Esophagus squamous epithelium (tissue), 5 donors: ENCODE measurements at regions not wholly inside any gene's neighbourhood (a gene's known extent, or its start where the extent isn't known, plus 50 kb on each side); places are given as distances from the start of the nearest gene placed in this dataset.

Source experiments
- DNase-seq: peaks from one replicate; lab custom pipeline; 2025; lab: John Stamatoyannopoulos, UW
- H3K27ac ChIP-seq, 4 donors: fragments of 200-600 bp; sonication (generic); one replicate each; pipeline ENCODE4 v1.5.1; 2016 to 2019; ENCODE audit warnings: mild to moderate bottlenecking in 1 of 4
- H3K27me3 ChIP-seq, 4 donors: fragments of 200-600 bp; sonication (generic); 1 replicate in 3 of 4; 2 replicates in 1 of 4; pipeline versions ENCODE4 v1.5.1 to v1.6.0; 2017 to 2021; ENCODE audit warnings: antibody characterized with exemption in 1 of 4
- H3K36me3 ChIP-seq, 3 donors: fragments of 200-600 bp; sonication (generic); one replicate each; pipeline ENCODE4 v1.5.1; 2016 to 2019
- H3K4me1 ChIP-seq, 3 donors: fragments of 200-600 bp; sonication (generic); one replicate each; pipeline ENCODE4 v1.5.1; 2017 to 2019
- H3K4me3 ChIP-seq, 4 donors: fragments of 200-600 bp; sonication (generic); 1 replicate in 3 of 4; 2 replicates in 1 of 4; pipeline ENCODE4 v1.5.1; 2016 to 2019; ENCODE audit warnings: mild to moderate bottlenecking in 2 of 4, moderate library complexity in 1 of 4
- H3K9me3 ChIP-seq, 3 donors: fragments of 200-600 bp; sonication (generic); one replicate each; pipeline ENCODE4 v1.5.1; 2016 to 2019
- CTCF ChIP-seq, 6 experiments: fragments of 450-650 bp in 4 of 6; fragments of 200-600 bp in 2 of 6; sonication (generic) in 2 of 6; IDR thresholded peaks; one replicate each; pipeline ENCODE4 v1.5.1; 2016 to 2019; ENCODE audit warnings: antibody characterized with exemption in 6 of 6, mild to moderate bottlenecking in 4 of 6, moderate library complexity in 4 of 6
- POLR2A ChIP-seq, 4 donors: fragments of 450-650 bp; IDR thresholded peaks; one replicate each; pipeline ENCODE4 v1.6.1; 2017; ENCODE audit warnings: antibody characterized with exemption in 4 of 4, mild to moderate bottlenecking in 4 of 4, moderate library complexity in 3 of 4
- WGBS, 2 donors: methylation state at CpG; one replicate each; pipeline ENCODE4 v1.1.5; 2018; 5-methylcytosine and 5-hydroxymethylcytosine counted together
- intact Hi-C: fragments of 100-400 bp; cut with DNase I; formaldehyde crosslinking; loops from one replicate; pipeline ENCODE4 v1.15.0; 2022
- donor health status: DM: yes; HTN: yes; CAD: no.

GRCh38 chr3:168990134-168990533, 673.4 kb downstream of the MECOM start:
- no peak for DNase-seq
- H3K36me3 ChIP-seq = no peaks in the 10 kb centered on the region
- H3K9me3 ChIP-seq = no peaks in the 10 kb centered on the region
- 48% methylated on average over 2 of the region's 2 CpGs for WGBS, 2 donors
- peaks cover 0 to 18% (median 6%) of the 10 kb centered on the region in 3 donors for H3K4me1 ChIP-seq
- TF ChIP-seq CTCF (IDR thresholded peaks at IDR 0.05) = no peak
- TF ChIP-seq POLR2A (IDR thresholded peaks at IDR 0.05) = no peak
- no peak overlapping the region for H3K27ac ChIP-seq
- no peaks in the 10 kb centered on the region for H3K27me3 ChIP-seq
- H3K4me3 ChIP-seq = no peak overlapping the region
- intact Hi-C loops = no loop called here

DNA sequence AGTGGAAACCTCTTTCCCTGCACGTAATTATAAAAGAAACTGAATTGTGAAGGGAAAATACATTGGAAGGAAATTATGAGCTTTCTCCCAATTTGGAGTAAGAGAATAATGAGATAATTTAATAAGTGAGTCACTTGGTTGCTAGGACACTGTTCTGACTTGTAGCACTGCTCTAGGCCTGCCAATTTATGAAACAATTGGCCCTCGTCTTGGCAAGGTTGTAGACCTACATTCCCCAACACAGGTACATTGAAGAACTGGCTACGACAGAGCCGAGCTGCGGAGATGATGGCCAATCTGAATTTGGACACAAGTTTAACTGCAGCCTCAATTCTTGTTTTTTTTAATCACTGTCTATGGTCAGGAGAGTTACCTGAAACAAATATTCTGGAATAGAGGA, 674.1 kb downstream of the MECOM start:
- intact Hi-C loops = no loop called here
- no peak for DNase-seq
- H3K4me1 ChIP-seq = peaks cover 0 to 18% (median 6%) of the 10 kb centered on the region in 3 donors
- 32 to 36% methylated on average over 5 of the region's 5 CpGs for WGBS, 2 donors
- H3K36me3 ChIP-seq = no peaks in the 10 kb centered on the region
- no peak overlapping the region for H3K27ac ChIP-seq
- no peak for TF ChIP-seq POLR2A (IDR thresholded peaks at IDR 0.05)
- no peak for TF ChIP-seq CTCF (IDR thresholded peaks at IDR 0.05)
- no peak overlapping the region for H3K4me3 ChIP-seq
- no peaks in the 10 kb centered on the region for H3K9me3 ChIP-seq
- no peaks in the 10 kb centered on the region for H3K27me3 ChIP-seq

DNA sequence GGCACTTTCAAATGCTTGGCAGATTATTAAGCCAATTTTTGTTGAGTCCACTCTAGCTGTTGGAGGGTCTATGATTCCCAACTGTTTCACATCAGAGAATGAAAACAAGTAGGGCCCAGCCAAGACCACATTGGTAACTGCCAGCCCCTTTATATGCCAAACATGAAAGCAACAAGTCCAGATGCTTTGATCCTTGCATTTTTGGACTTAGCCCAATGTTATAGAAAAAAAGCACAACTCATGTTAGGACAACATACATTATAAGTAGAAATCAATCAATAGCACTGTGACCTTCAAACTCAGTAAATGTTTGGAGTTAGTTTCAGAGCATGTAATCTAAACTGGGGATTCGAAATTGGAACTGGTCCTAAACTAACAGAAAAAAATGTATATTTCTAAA, 674.7 kb downstream of the MECOM start:
- no peaks in the 10 kb centered on the region for H3K36me3 ChIP-seq
- 28 to 33% methylated on average over 1 of the region's 1 CpG for WGBS, 2 donors
- no peak for DNase-seq
- peaks cover 0 to 18% (median 6%) of the 10 kb centered on the region in 3 donors for H3K4me1 ChIP-seq
- no peak overlapping the region for H3K27ac ChIP-seq
- TF ChIP-seq CTCF (IDR thresholded peaks at IDR 0.05) (no peak), POLR2A (IDR thresholded peaks at IDR 0.05) (no peak)
- H3K9me3 ChIP-seq = no peaks in the 10 kb centered on the region
- intact Hi-C loops = no loop called here
- H3K4me3 ChIP-seq = no peak overlapping the region
- H3K27me3 ChIP-seq = no peaks in the 10 kb centered on the region

GRCh38 chr3:168984872-168985271, 678.6 kb downstream of the MECOM start:
- Histone ChIP-seq H3K36me3 (no peaks in the 10 kb centered on the region), H3K27me3 (no peaks in the 10 kb centered on the region), H3K4me1 (peaks cover 0 to 11% (median under 1%) of the 10 kb centered on the region in 3 donors), H3K27ac (no peak overlapping the region), H3K4me3 (no peak overlapping the region), H3K9me3 (no peaks in the 10 kb centered on the region)
- intact Hi-C loops = no loop called here
- DNase-seq = no peak
- 47 to 53% methylated on average over 1 of the region's 1 CpG for WGBS, 2 donors
- no peak for TF ChIP-seq CTCF (IDR thresholded peaks at IDR 0.05)
- TF ChIP-seq POLR2A (IDR thresholded peaks at IDR 0.05) = no peak

GRCh38 chr3:168983046-168983445, 680.5 kb downstream of the MECOM start:
- no peaks in the 10 kb centered on the region for H3K9me3 ChIP-seq
- WGBS, 2 donors = 71 to 84% methylated on average over 1 of the region's 1 CpG
- TF ChIP-seq CTCF (IDR thresholded peaks at IDR 0.05) (no peak), POLR2A (IDR thresholded peaks at IDR 0.05) (no peak)
- H3K27me3 ChIP-seq = no peaks in the 10 kb centered on the region
- H3K4me3 ChIP-seq = no peak overlapping the region
- no peaks in the 10 kb centered on the region for H3K4me1 ChIP-seq
- H3K27ac ChIP-seq = no peak overlapping the region
- intact Hi-C loops = no loop called here
- DNase-seq = no peak
- no peaks in the 10 kb centered on the region for H3K36me3 ChIP-seq
